ENCODE measurements at regions not wholly inside any gene's neighbourhood (a gene's known extent, or its start where the extent isn't known, plus 50 kb on each side); places are given as distances from the start of the nearest gene placed in this dataset.

- DNase-seq (no peak), ATAC-seq (no peak)
- intact Hi-C loops (cut with DNase I), result no loop called here
- Histone ChIP-seq H3K9me3 (no peaks in the 10 kb centered on the region), H3K36me3 (no peaks in the 10 kb centered on the region), H3K27ac (no peak overlapping the region), H3K4me1 (no peaks in the 10 kb centered on the region), H3K4me3 (no peak overlapping the region), H3K27me3 (no peaks in the 10 kb centered on the region)
- TF ChIP-seq CTCF (IDR thresholded peaks at IDR 0.05), result no peak
Measured at GRCh38 chrX:51182545-51182944, 150.1 kb upstream of the NUDT10 start.

GRCh38 chrX:51192104-51192503, 140.5 kb upstream of the NUDT10 start:
- Histone ChIP-seq H3K4me1 (no peaks in the 10 kb centered on the region), H3K4me3 (no peak overlapping the region), H3K27me3 (no peaks in the 10 kb centered on the region), H3K27ac (no peak overlapping the region), H3K36me3 (no peaks in the 10 kb centered on the region), H3K9me3 (no peaks in the 10 kb centered on the region)
- TF ChIP-seq CTCF (IDR thresholded peaks at IDR 0.05), result no peak
- no peak for DNase-seq
- ATAC-seq, result no peak
- intact Hi-C loops (cut with DNase I), result no loop called here

- H3K4me1 ChIP-seq, result no peaks in the 10 kb centered on the region
- no peak for ATAC-seq
- intact Hi-C loops (cut with DNase I), result no loop called here
- H3K27ac ChIP-seq, result no peak overlapping the region
- no peak for DNase-seq
- no peak overlapping the region for H3K4me3 ChIP-seq
- no peaks in the 10 kb centered on the region for H3K27me3 ChIP-seq
- H3K9me3 ChIP-seq, result no peaks in the 10 kb centered on the region
- TF ChIP-seq CTCF (IDR thresholded peaks at IDR 0.05), result no peak
- no peaks in the 10 kb centered on the region for H3K36me3 ChIP-seq
Measured at GRCh38 chrX:51215266-51215665, 117.4 kb upstream of the NUDT10 start.

GRCh38 chrX:51215856-51216255, 116.8 kb upstream of the NUDT10 start:
- Histone ChIP-seq H3K4me1 (no peaks in the 10 kb centered on the region), H3K4me3 (no peak overlapping the region), H3K27ac (no peak overlapping the region), H3K36me3 (no peaks in the 10 kb centered on the region), H3K27me3 (no peaks in the 10 kb centered on the region), H3K9me3 (no peaks in the 10 kb centered on the region)
- ATAC-seq (no peak), DNase-seq (no peak)
- TF ChIP-seq CTCF (IDR thresholded peaks at IDR 0.05), result no peak
- intact Hi-C loops (cut with DNase I), result no loop called here

- H3K4me1 ChIP-seq, result no peaks in the 10 kb centered on the region
- H3K4me3 ChIP-seq, result no peak overlapping the region
- no peak overlapping the region for H3K27ac ChIP-seq
- no peak for TF ChIP-seq CTCF (IDR thresholded peaks at IDR 0.05)
- H3K9me3 ChIP-seq, result peaks cover 0 to 11% of the 10 kb centered on the region in 2 donors
- DNase-seq (no peak), ATAC-seq (no peak)
- intact Hi-C loops (cut with DNase I), result no loop called here
- no peaks in the 10 kb centered on the region for H3K36me3 ChIP-seq
- no peaks in the 10 kb centered on the region for H3K27me3 ChIP-seq
Measured at GRCh38 chrX:51242212-51242611, 90.4 kb upstream of the NUDT10 start.
